WTC11 (cell line): ENCODE measurements at regions not wholly inside any gene's neighbourhood (a gene's known extent, or its start where the extent isn't known, plus 50 kb on each side); places are given as distances from the start of the nearest gene placed in this dataset.

Experiments
- ATAC-seq: fragments of 200-7000 bp; cut with Tn5 transposase; 2 replicates; pipeline ENCODE4 v1.10.0; 2021; ENCODE audit warnings: mild to moderate bottlenecking, moderate library complexity
- CTCF ChIA-PET: fragments of 300-600 bp; sonication (Branson Sonifier 250); formaldehyde crosslinking; loops from one replicate; lab custom pipeline; 2021; ENCODE audit warnings: antibody characterized with exemption; lab: Charles Lee
- POLR2A ChIA-PET: fragments of 350-600 bp; sonication (Branson Sonifier 250); formaldehyde crosslinking; loops from one replicate; lab custom pipeline; 2021; ENCODE audit warnings: antibody characterized with exemption; lab: Charles Lee
- DNase-seq: peaks from one replicate; pipeline ENCODE4 v3.0.0; 2021; ENCODE audit warnings: low spot score
- H3K27ac Mint-ChIP-seq: 2 replicates; pipeline ENCODE4 v1.8.0; 2021; ENCODE audit warnings: mixed read lengths
- H3K27me3 Mint-ChIP-seq: 2 replicates; pipeline ENCODE4 v1.8.0; 2021; ENCODE audit warnings: low read depth, mild to moderate bottlenecking, moderate library complexity, mixed read lengths
- H3K36me3 Mint-ChIP-seq: 2 replicates; pipeline ENCODE4 v1.8.0; 2021; ENCODE audit warnings: mixed read lengths
- H3K4me1 Mint-ChIP-seq: 2 replicates; pipeline ENCODE4 v1.8.0; 2022; ENCODE audit warnings: mixed read lengths
- H3K4me3 Mint-ChIP-seq: 2 replicates; pipeline ENCODE4 v1.8.0; 2021; ENCODE audit warnings: mild to moderate bottlenecking, moderate library complexity, mixed read lengths
- H3K9me3 Mint-ChIP-seq: 2 replicates; pipeline ENCODE4 v1.8.0; 2021; ENCODE audit warnings: mixed read lengths
- ATF1 ChIP-seq: sonication (generic); formaldehyde crosslinking; IDR thresholded peaks from 2 replicates; pipeline ENCODE4 v1.8.1; 2023; ENCODE audit warnings: mild to moderate bottlenecking, moderate library complexity, missing genetic modification reagents
- ELF4 ChIP-seq: sonication (generic); formaldehyde crosslinking; IDR thresholded peaks from 2 replicates; pipeline ENCODE4 v1.8.1; 2022; ENCODE audit warnings: low read depth, mild to moderate bottlenecking, moderate library complexity, missing genetic modification reagents
- ESRRA ChIP-seq: sonication (generic); formaldehyde crosslinking; IDR thresholded peaks from 2 replicates; pipeline ENCODE4 v1.8.1; 2022; ENCODE audit warnings: mild to moderate bottlenecking, missing genetic modification reagents, borderline replicate concordance
- ETV6 ChIP-seq: sonication (generic); formaldehyde crosslinking; IDR thresholded peaks from 2 replicates; pipeline ENCODE4 v1.8.1; 2022; ENCODE audit warnings: mild to moderate bottlenecking, missing genetic modification reagents
- GTF2I ChIP-seq: fragments of 250-450 bp; sonication (Bioruptor Pico); conservative IDR thresholded peaks from 2 replicates; pipeline ENCODE4 v1.4.0; 2021; ENCODE audit warnings: mild to moderate bottlenecking
- JAZF1 ChIP-seq: fragments of 250-450 bp; sonication (Bioruptor Pico); IDR thresholded peaks from 2 replicates; pipeline ENCODE4 v1.9.0; 2021; ENCODE audit warnings: moderate library complexity, mild to moderate bottlenecking, inconsistent platforms
- RORB ChIP-seq: fragments of 250-450 bp; sonication (Bioruptor Pico); IDR thresholded peaks from 2 replicates; pipeline ENCODE4 v1.9.0; 2021; ENCODE audit warnings: mild to moderate bottlenecking
- ZNF219 ChIP-seq: sonication (generic); formaldehyde crosslinking; IDR thresholded peaks from 2 replicates; pipeline ENCODE4 v1.8.0; 2023; ENCODE audit warnings: missing genetic modification reagents, mild to moderate bottlenecking, borderline replicate concordance
- ZNF416 ChIP-seq: fragments of 250-450 bp; sonication (Bioruptor Pico); IDR thresholded peaks from 2 replicates; pipeline ENCODE4 v1.9.0; 2021; ENCODE audit warnings: mild to moderate bottlenecking, inconsistent platforms
- TF ChIP-seq, protein P1 (sequence below): sonication (generic); formaldehyde crosslinking; IDR thresholded peaks from 2 replicates; pipeline ENCODE4 v1.8.0; 2023; ENCODE audit warnings: missing genetic modification reagents, mild to moderate bottlenecking, borderline replicate concordance
- TF ChIP-seq, protein P2 (sequence below): sonication (generic); formaldehyde crosslinking; IDR thresholded peaks from 2 replicates; pipeline ENCODE4 v1.8.1; 2022; ENCODE audit warnings: mild to moderate bottlenecking, moderate library complexity, missing genetic modification reagents
- TF ChIP-seq, protein P3 (sequence below): fragments of 250-450 bp; sonication (Bioruptor Pico); IDR thresholded peaks from 2 replicates; pipeline ENCODE4 v1.9.0; 2021; ENCODE audit warnings: mild to moderate bottlenecking, borderline replicate concordance
- TF ChIP-seq, protein P4 (sequence below): sonication (generic); formaldehyde crosslinking; conservative IDR thresholded peaks from 2 replicates; pipeline ENCODE4 v1.8.1; 2023; ENCODE audit warnings: mild to moderate bottlenecking, low read depth, missing genetic modification reagents, moderate library complexity
- TF ChIP-seq, protein P5 (sequence below): sonication (generic); formaldehyde crosslinking; IDR thresholded peaks from 2 replicates; pipeline ENCODE4 v1.8.1; 2023; ENCODE audit warnings: mild to moderate bottlenecking, missing genetic modification reagents, borderline replicate concordance
- TF ChIP-seq, protein P6 (sequence below): sonication (generic); formaldehyde crosslinking; IDR thresholded peaks from 2 replicates; pipeline ENCODE4 v1.8.1; 2023; ENCODE audit warnings: mild to moderate bottlenecking, missing genetic modification reagents, moderate library complexity

DNA sequence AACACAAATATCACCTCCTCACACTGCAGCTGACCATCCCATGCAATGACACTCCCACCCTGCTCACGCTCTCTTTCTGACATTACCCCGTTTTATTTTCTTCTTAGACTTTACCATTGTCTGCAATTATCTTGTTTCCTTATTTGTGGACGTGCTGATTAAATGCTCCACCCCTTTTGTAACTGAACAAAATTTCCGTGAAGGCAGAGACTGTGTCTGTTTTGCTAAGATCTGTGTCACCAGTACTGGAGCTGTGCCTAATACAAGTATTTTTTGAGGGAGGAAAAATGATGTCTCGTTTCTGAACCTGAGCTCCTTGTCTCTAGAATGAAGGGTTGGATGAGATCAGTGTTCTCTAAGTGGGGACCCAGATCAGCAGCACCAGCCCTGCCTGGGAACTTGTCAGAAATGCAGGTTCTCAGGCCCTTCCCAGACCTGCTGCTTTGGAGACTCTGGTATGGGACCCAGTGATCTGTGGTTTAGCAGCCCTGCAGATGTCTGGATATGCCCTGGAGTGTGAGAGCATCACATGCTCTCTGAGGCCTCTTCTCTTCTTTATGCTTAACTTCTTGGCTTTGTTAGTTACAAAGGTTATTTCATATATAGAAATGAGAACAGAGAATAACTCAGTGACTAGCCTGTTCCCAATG, 181.7 kb upstream of the GAS1 start (continued):
- TF ChIP-seq, protein P1, sequence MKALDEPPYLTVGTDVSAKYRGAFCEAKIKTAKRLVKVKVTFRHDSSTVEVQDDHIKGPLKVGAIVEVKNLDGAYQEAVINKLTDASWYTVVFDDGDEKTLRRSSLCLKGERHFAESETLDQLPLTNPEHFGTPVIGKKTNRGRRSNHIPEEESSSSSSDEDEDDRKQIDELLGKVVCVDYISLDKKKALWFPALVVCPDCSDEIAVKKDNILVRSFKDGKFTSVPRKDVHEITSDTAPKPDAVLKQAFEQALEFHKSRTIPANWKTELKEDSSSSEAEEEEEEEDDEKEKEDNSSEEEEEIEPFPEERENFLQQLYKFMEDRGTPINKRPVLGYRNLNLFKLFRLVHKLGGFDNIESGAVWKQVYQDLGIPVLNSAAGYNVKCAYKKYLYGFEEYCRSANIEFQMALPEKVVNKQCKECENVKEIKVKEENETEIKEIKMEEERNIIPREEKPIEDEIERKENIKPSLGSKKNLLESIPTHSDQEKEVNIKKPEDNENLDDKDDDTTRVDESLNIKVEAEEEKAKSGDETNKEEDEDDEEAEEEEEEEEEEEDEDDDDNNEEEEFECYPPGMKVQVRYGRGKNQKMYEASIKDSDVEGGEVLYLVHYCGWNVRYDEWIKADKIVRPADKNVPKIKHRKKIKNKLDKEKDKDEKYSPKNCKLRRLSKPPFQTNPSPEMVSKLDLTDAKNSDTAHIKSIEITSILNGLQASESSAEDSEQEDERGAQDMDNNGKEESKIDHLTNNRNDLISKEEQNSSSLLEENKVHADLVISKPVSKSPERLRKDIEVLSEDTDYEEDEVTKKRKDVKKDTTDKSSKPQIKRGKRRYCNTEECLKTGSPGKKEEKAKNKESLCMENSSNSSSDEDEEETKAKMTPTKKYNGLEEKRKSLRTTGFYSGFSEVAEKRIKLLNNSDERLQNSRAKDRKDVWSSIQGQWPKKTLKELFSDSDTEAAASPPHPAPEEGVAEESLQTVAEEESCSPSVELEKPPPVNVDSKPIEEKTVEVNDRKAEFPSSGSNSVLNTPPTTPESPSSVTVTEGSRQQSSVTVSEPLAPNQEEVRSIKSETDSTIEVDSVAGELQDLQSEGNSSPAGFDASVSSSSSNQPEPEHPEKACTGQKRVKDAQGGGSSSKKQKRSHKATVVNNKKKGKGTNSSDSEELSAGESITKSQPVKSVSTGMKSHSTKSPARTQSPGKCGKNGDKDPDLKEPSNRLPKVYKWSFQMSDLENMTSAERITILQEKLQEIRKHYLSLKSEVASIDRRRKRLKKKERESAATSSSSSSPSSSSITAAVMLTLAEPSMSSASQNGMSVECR (CRISPR knock-in tag): no peak
- TF ChIP-seq, protein P2, sequence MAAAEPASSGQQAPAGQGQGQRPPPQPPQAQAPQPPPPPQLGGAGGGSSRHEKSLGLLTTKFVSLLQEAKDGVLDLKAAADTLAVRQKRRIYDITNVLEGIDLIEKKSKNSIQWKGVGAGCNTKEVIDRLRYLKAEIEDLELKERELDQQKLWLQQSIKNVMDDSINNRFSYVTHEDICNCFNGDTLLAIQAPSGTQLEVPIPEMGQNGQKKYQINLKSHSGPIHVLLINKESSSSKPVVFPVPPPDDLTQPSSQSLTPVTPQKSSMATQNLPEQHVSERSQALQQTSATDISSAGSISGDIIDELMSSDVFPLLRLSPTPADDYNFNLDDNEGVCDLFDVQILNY (CRISPR knock-in tag): no peak
- no peak for TF ChIP-seq ATF1 (CRISPR knock-in tag)

DNA sequence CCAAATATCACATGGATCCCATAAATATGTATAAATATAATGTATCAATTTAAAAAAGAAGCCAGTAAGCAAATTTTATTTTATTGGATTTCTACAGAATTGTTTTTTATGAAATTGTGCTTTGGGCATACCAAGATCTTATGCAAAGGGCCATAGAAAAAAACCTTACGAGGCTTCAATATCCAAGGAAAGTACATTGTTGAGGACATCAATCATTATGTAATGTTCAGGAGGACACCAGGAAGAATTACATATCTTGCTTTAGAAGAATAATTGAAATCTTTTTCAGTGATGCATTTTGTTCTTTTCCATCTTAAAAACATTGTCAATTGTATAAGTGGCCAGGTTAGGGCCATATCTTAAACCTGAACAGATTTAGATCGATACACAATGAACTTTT, 187.8 kb upstream of the GAS1 start:
- H3K36me3 Mint-ChIP-seq: peaks cover 13% of the 10 kb centered on the region
- TF ChIP-seq, protein P3, sequence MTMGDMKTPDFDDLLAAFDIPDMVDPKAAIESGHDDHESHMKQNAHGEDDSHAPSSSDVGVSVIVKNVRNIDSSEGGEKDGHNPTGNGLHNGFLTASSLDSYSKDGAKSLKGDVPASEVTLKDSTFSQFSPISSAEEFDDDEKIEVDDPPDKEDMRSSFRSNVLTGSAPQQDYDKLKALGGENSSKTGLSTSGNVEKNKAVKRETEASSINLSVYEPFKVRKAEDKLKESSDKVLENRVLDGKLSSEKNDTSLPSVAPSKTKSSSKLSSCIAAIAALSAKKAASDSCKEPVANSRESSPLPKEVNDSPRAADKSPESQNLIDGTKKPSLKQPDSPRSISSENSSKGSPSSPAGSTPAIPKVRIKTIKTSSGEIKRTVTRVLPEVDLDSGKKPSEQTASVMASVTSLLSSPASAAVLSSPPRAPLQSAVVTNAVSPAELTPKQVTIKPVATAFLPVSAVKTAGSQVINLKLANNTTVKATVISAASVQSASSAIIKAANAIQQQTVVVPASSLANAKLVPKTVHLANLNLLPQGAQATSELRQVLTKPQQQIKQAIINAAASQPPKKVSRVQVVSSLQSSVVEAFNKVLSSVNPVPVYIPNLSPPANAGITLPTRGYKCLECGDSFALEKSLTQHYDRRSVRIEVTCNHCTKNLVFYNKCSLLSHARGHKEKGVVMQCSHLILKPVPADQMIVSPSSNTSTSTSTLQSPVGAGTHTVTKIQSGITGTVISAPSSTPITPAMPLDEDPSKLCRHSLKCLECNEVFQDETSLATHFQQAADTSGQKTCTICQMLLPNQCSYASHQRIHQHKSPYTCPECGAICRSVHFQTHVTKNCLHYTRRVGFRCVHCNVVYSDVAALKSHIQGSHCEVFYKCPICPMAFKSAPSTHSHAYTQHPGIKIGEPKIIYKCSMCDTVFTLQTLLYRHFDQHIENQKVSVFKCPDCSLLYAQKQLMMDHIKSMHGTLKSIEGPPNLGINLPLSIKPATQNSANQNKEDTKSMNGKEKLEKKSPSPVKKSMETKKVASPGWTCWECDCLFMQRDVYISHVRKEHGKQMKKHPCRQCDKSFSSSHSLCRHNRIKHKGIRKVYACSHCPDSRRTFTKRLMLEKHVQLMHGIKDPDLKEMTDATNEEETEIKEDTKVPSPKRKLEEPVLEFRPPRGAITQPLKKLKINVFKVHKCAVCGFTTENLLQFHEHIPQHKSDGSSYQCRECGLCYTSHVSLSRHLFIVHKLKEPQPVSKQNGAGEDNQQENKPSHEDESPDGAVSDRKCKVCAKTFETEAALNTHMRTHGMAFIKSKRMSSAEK: no peak
- TF ChIP-seq, protein P4, sequence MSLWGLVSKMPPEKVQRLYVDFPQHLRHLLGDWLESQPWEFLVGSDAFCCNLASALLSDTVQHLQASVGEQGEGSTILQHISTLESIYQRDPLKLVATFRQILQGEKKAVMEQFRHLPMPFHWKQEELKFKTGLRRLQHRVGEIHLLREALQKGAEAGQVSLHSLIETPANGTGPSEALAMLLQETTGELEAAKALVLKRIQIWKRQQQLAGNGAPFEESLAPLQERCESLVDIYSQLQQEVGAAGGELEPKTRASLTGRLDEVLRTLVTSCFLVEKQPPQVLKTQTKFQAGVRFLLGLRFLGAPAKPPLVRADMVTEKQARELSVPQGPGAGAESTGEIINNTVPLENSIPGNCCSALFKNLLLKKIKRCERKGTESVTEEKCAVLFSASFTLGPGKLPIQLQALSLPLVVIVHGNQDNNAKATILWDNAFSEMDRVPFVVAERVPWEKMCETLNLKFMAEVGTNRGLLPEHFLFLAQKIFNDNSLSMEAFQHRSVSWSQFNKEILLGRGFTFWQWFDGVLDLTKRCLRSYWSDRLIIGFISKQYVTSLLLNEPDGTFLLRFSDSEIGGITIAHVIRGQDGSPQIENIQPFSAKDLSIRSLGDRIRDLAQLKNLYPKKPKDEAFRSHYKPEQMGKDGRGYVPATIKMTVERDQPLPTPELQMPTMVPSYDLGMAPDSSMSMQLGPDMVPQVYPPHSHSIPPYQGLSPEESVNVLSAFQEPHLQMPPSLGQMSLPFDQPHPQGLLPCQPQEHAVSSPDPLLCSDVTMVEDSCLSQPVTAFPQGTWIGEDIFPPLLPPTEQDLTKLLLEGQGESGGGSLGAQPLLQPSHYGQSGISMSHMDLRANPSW (CRISPR knock-in tag): no peak
- TF ChIP-seq ELF4 (no peak), ETV6 (CRISPR knock-in tag) (no peak), ZNF219 (CRISPR knock-in tag) (no peak), GTF2I (no peak), JAZF1 (CRISPR knock-in tag) (no peak), RORB (no peak), ESRRA (CRISPR knock-in tag) (no peak), ZNF416 (CRISPR knock-in tag) (no peak)
- TF ChIP-seq, protein P5, sequence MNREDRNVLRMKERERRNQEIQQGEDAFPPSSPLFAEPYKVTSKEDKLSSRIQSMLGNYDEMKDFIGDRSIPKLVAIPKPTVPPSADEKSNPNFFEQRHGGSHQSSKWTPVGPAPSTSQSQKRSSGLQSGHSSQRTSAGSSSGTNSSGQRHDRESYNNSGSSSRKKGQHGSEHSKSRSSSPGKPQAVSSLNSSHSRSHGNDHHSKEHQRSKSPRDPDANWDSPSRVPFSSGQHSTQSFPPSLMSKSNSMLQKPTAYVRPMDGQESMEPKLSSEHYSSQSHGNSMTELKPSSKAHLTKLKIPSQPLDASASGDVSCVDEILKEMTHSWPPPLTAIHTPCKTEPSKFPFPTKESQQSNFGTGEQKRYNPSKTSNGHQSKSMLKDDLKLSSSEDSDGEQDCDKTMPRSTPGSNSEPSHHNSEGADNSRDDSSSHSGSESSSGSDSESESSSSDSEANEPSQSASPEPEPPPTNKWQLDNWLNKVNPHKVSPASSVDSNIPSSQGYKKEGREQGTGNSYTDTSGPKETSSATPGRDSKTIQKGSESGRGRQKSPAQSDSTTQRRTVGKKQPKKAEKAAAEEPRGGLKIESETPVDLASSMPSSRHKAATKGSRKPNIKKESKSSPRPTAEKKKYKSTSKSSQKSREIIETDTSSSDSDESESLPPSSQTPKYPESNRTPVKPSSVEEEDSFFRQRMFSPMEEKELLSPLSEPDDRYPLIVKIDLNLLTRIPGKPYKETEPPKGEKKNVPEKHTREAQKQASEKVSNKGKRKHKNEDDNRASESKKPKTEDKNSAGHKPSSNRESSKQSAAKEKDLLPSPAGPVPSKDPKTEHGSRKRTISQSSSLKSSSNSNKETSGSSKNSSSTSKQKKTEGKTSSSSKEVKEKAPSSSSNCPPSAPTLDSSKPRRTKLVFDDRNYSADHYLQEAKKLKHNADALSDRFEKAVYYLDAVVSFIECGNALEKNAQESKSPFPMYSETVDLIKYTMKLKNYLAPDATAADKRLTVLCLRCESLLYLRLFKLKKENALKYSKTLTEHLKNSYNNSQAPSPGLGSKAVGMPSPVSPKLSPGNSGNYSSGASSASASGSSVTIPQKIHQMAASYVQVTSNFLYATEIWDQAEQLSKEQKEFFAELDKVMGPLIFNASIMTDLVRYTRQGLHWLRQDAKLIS: no peak
- TF ChIP-seq, protein P6, sequence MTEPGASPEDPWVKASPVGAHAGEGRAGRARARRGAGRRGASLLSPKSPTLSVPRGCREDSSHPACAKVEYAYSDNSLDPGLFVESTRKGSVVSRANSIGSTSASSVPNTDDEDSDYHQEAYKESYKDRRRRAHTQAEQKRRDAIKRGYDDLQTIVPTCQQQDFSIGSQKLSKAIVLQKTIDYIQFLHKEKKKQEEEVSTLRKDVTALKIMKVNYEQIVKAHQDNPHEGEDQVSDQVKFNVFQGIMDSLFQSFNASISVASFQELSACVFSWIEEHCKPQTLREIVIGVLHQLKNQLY (CRISPR knock-in tag): no peak
- H3K27ac Mint-ChIP-seq: no peak overlapping the region
- CTCF ChIA-PET: no interaction called here
- H3K9me3 Mint-ChIP-seq: peaks cover 37% of the 10 kb centered on the region
- POLR2A ChIA-PET: no interaction called here
- no peak for DNase-seq
- peaks cover 3% of the 10 kb centered on the region; the same call in 1 of the 2 replicates for H3K27me3 Mint-ChIP-seq
- ATAC-seq: no peak
- H3K4me1 Mint-ChIP-seq: no peaks in the 10 kb centered on the region
- H3K4me3 Mint-ChIP-seq: no peak overlapping the region
